ENCODE measurements at regions not wholly inside any gene's neighbourhood (a gene's known extent, or its start where the extent isn't known, plus 50 kb on each side); places are given as distances from the start of the nearest gene placed in this dataset.

- Histone ChIP-seq H3K9me3 (no peaks in the 10 kb centered on the region), H3K36me3 (no peaks in the 10 kb centered on the region), H3K27me3 (replicated peaks; ENCODE audit: insufficient read depth) (no peaks in the 10 kb centered on the region), H3K27ac (no peak overlapping the region), H3K4me3 (no peak overlapping the region), H3K4me1 (replicated peaks) (no peaks in the 10 kb centered on the region)
- TF ChIP-seq POLR2A (IDR thresholded peaks at IDR 0.05) (no peak), POLR2AphosphoS5 (IDR thresholded peaks at IDR 0.05) (no peak)
- TF ChIP-seq, protein P1, sequence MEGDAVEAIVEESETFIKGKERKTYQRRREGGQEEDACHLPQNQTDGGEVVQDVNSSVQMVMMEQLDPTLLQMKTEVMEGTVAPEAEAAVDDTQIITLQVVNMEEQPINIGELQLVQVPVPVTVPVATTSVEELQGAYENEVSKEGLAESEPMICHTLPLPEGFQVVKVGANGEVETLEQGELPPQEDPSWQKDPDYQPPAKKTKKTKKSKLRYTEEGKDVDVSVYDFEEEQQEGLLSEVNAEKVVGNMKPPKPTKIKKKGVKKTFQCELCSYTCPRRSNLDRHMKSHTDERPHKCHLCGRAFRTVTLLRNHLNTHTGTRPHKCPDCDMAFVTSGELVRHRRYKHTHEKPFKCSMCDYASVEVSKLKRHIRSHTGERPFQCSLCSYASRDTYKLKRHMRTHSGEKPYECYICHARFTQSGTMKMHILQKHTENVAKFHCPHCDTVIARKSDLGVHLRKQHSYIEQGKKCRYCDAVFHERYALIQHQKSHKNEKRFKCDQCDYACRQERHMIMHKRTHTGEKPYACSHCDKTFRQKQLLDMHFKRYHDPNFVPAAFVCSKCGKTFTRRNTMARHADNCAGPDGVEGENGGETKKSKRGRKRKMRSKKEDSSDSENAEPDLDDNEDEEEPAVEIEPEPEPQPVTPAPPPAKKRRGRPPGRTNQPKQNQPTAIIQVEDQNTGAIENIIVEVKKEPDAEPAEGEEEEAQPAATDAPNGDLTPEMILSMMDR (IDR thresholded peaks at IDR 0.05), result no peak
- DNase-seq (ENCODE audit: low spot score), result no peak
- WGBS, result 91% methylated on average over 2 of the region's 2 CpGs
- intact Hi-C loops (cut with DNase I), result no loop called here
These were observed 933.7 kb downstream of the DNAJB9 start for GRCh38 chr7:109503421-109503820.

- H3K27me3 ChIP-seq (replicated peaks; ENCODE audit: insufficient read depth), result no peaks in the 10 kb centered on the region
These were observed 952.9 kb downstream of the DNAJB9 start for GRCh38 chr7:109522585-109522984.

DNA sequence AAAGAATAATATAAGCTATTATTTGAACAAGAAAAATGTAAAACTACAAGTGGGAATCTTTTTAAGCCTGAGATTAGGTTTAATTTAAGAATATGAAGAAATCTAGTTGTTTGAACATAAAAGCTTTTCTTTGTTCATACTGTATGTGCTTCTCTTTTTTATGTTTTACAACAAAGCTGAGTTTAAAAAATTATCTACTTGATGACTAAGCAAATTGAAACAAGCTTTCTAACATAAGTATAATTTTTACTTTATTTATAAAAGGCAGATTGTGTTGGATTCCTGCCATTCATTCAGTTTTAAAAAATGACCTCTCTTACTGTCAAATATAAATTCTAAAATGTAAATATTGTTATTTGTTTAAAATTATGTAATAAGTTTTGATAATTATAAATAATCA is 958.2 kb downstream of the DNAJB9 start:
- no peaks in the 10 kb centered on the region for H3K27me3 ChIP-seq (replicated peaks; ENCODE audit: insufficient read depth)
- intact Hi-C loops (cut with DNase I), result no loop called here
- DNase-seq (ENCODE audit: low spot score), result no peak
- no peaks in the 10 kb centered on the region for H3K36me3 ChIP-seq
- H3K4me3 ChIP-seq, result no peak overlapping the region
- no peak overlapping the region for H3K27ac ChIP-seq
- H3K9me3 ChIP-seq, result no peaks in the 10 kb centered on the region
- TF ChIP-seq POLR2AphosphoS5 (IDR thresholded peaks at IDR 0.05), result no peak
- TF ChIP-seq, protein P1 (IDR thresholded peaks at IDR 0.05), result no peak
- no peak for TF ChIP-seq POLR2A (IDR thresholded peaks at IDR 0.05)
- no peaks in the 10 kb centered on the region for H3K4me1 ChIP-seq (replicated peaks)

More at GRCh38 chr7:109522585-109522984, 952.9 kb downstream of the DNAJB9 start:
- DNase-seq (ENCODE audit: low spot score), result no peak
- H3K4me3 ChIP-seq, result no peak overlapping the region
- H3K36me3 ChIP-seq, result no peaks in the 10 kb centered on the region
- TF ChIP-seq POLR2A (IDR thresholded peaks at IDR 0.05) (no peak), POLR2AphosphoS5 (IDR thresholded peaks at IDR 0.05) (no peak)
- TF ChIP-seq, protein P1 (IDR thresholded peaks at IDR 0.05), result no peak
- no peaks in the 10 kb centered on the region for H3K4me1 ChIP-seq (replicated peaks)
- intact Hi-C loops (cut with DNase I), result no loop called here
- 72% methylated on average over 4 of the region's 4 CpGs for WGBS
- H3K27ac ChIP-seq, result no peak overlapping the region
- H3K9me3 ChIP-seq, result no peaks in the 10 kb centered on the region

DNA sequence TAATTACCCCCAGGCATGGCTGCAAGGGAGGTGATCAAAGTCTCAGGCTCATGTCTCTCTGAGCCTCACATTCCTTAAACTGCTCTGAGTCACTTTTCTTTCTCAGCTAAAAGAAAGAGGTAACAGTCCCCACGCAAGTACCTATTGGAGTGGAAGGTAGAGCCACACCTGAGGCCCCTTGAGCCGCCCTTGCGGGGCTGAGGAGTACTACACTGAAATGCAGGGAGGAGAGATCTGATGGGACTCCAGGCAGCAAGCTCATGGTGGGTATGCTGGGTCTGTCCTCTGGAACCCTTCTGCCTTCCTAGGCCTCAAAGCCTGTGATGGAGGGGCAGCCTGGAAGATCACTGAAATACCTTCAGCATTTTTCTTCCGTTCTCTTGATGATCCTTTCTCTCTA is 960.0 kb downstream of the DNAJB9 start:
- Histone ChIP-seq H3K4me3 (no peak overlapping the region), H3K36me3 (no peaks in the 10 kb centered on the region), H3K27ac (no peak overlapping the region), H3K4me1 (replicated peaks) (no peaks in the 10 kb centered on the region), H3K9me3 (no peaks in the 10 kb centered on the region), H3K27me3 (replicated peaks; ENCODE audit: insufficient read depth) (no peaks in the 10 kb centered on the region)
- intact Hi-C loops (cut with DNase I), result no loop called here
- DNase-seq (ENCODE audit: low spot score), result no peak
- no peak for TF ChIP-seq POLR2AphosphoS5 (IDR thresholded peaks at IDR 0.05)
- TF ChIP-seq, protein P1 (IDR thresholded peaks at IDR 0.05), result no peak
- no peak for TF ChIP-seq POLR2A (IDR thresholded peaks at IDR 0.05)
- 96% methylated on average over 4 of the region's 4 CpGs for WGBS

- no peak overlapping the region for H3K4me3 ChIP-seq
- H3K27me3 ChIP-seq (replicated peaks; ENCODE audit: insufficient read depth), result no peaks in the 10 kb centered on the region
- no peaks in the 10 kb centered on the region for H3K9me3 ChIP-seq
- no peak overlapping the region for H3K27ac ChIP-seq
- TF ChIP-seq, protein P1 (IDR thresholded peaks at IDR 0.05), result no peak
- no peak for TF ChIP-seq POLR2A (IDR thresholded peaks at IDR 0.05)
- no peak for TF ChIP-seq POLR2AphosphoS5 (IDR thresholded peaks at IDR 0.05)
- H3K36me3 ChIP-seq, result no peaks in the 10 kb centered on the region
- no peaks in the 10 kb centered on the region for H3K4me1 ChIP-seq (replicated peaks)
- DNase-seq (ENCODE audit: low spot score), result no peak
- WGBS, result 63% methylated on average over 1 of the region's 1 CpG
- intact Hi-C loops (cut with DNase I), result no loop called here
These were observed 962.8 kb downstream of the DNAJB9 start for GRCh38 chr7:109532262-109532992.
